NB4 (cell line): ENCODE measurements at regions not wholly inside any gene's neighbourhood (a gene's known extent, or its start where the extent isn't known, plus 50 kb on each side); places are given as distances from the start of the nearest gene placed in this dataset.

ENCODE experiments used
- DNase-seq: peaks from one replicate; pipeline ENCODE4 v3.0.0; 2010; ENCODE audit warnings: low read depth
- H3K4me3 ChIP-seq: one replicate; pipeline ENCODE4 v1.5.1; 2011; ENCODE audit warnings: mild to moderate bottlenecking, low read depth, low read length, moderate library complexity
- MYC ChIP-seq: IDR thresholded peaks from 2 replicates; pipeline ENCODE4 v1.6.1; 2011; ENCODE audit warnings: low read depth, low read length
- POLR2A ChIP-seq: IDR thresholded peaks from 2 replicates; pipeline ENCODE4 v1.6.1; 2011; ENCODE audit warnings: mild to moderate bottlenecking; ENCODE audit not compliant: insufficient read length; ENCODE audit errors: extremely low read depth
- TF ChIP-seq, protein P1 (sequence below): IDR thresholded peaks from 2 replicates; pipeline ENCODE4 v1.6.1; 2011; ENCODE audit warnings: low read depth, low read length
- TF ChIP-seq, protein P2 (sequence below): IDR thresholded peaks from one replicate; pipeline ENCODE4 v1.5.1; 2012; ENCODE audit warnings: low read depth, low read length

GRCh38 chr15:69599271-69599670 lies 146.7 kb downstream of the RPLP1 start:
- no peak overlapping the region for H3K4me3 ChIP-seq
- TF ChIP-seq, protein P1, sequence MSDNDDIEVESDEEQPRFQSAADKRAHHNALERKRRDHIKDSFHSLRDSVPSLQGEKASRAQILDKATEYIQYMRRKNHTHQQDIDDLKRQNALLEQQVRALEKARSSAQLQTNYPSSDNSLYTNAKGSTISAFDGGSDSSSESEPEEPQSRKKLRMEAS = no peak
- TF ChIP-seq, protein P2, sequence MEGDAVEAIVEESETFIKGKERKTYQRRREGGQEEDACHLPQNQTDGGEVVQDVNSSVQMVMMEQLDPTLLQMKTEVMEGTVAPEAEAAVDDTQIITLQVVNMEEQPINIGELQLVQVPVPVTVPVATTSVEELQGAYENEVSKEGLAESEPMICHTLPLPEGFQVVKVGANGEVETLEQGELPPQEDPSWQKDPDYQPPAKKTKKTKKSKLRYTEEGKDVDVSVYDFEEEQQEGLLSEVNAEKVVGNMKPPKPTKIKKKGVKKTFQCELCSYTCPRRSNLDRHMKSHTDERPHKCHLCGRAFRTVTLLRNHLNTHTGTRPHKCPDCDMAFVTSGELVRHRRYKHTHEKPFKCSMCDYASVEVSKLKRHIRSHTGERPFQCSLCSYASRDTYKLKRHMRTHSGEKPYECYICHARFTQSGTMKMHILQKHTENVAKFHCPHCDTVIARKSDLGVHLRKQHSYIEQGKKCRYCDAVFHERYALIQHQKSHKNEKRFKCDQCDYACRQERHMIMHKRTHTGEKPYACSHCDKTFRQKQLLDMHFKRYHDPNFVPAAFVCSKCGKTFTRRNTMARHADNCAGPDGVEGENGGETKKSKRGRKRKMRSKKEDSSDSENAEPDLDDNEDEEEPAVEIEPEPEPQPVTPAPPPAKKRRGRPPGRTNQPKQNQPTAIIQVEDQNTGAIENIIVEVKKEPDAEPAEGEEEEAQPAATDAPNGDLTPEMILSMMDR = no peak
- no peak for TF ChIP-seq MYC
- TF ChIP-seq POLR2A = no peak
- no peak for DNase-seq

DNA sequence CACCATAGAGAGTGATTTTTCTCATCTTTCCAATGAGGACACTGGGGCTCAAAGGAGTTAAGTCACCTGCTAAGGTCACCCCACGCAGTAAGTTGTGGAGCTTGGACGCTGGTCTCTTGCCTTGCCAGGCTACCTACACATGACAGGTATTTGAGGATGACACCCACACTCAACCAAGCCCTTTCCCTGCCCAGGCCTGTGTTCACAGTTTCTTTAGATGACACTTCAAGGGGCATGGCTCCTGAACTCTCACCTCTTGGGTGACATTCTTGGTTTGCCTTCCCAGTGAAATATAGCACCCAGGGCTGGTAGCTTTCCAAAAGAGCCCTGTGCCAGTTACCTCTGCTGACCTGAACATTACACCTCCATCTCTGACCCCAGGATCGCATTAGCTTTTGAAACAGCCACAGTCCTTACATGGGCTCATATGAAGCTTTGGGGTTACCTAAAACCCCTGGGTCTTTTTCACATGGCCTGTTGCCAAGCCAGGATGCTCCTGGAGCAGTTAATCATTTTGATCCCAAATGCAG lies 148.0 kb downstream of the RPLP1 start:
- TF ChIP-seq, protein P2 = no peak
- TF ChIP-seq, protein P1 = no peak
- no peak for TF ChIP-seq MYC
- TF ChIP-seq POLR2A = no peak
- H3K4me3 ChIP-seq = no peak overlapping the region
- no peak for DNase-seq

DNA sequence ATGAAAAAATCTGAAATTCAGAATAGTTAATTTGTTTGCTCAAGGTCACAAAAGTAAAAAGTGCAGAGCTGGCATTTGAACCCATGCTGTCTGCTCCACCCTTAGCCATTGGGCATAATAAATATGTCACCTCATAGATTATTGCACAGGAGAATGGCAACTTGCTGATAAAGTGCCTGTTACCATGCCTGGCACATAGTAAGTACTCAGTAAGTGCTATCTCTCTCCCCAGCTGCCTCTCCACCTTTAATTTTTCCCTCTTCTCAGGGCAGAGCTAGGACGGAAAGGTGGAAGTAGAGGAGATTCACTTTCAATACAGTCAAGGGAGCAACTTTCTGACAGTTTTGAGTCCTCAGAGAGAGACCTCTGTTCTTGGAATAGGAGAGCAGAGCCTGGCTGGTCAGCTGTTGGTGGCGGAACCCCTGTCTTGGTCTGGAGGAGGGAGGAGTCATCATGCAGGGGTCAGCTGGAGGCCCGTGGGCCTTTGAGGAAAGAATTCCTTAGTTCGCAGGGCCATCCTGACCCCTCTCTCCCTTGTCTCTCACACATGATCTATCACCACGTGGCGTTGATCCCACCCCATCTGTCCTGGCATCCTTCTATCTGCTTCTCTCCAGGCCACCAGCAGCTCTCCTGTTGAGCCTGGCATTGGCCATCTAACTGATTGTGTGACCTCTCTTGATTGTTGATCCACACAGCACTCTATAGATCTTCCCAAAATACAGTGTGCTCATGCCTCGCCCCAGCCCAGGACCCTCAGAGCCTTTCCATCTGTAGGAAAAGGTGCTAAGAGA lies 149.3 kb downstream of the RPLP1 start:
- no peak for DNase-seq
- no peak overlapping the region for H3K4me3 ChIP-seq
- TF ChIP-seq MYC = no peak

DNA sequence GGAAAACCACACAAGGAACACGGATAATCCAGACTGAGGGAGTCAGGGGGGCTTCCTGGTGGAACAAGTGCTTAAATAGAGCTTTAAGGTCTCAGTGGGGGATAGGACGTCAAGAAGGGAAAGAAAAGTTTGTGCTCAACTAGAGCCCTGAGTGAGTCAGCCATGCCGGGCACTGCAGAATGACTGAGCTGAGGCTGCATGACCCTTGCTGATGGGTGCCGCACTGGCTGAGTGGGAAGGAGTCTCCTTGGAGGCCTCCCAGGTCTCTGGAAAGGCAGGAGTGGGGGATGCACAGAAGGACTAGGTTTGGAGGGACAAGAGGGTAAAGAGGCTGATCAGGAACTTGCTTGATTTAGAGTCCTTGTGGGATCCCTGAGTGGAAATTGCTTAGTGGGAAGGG lies 150.3 kb downstream of the RPLP1 start:
- TF ChIP-seq, protein P1 = no peak
- TF ChIP-seq MYC = no peak
- H3K4me3 ChIP-seq = no peak overlapping the region
- no peak for DNase-seq

GRCh38 chr15:69603369-69604071 lies 150.9 kb downstream of the RPLP1 start:
- TF ChIP-seq, protein P2 = no peak
- TF ChIP-seq, protein P1 = no peak
- TF ChIP-seq MYC = no peak
- TF ChIP-seq POLR2A = no peak
- no peak overlapping the region for H3K4me3 ChIP-seq
- DNase-seq = no peak

DNA sequence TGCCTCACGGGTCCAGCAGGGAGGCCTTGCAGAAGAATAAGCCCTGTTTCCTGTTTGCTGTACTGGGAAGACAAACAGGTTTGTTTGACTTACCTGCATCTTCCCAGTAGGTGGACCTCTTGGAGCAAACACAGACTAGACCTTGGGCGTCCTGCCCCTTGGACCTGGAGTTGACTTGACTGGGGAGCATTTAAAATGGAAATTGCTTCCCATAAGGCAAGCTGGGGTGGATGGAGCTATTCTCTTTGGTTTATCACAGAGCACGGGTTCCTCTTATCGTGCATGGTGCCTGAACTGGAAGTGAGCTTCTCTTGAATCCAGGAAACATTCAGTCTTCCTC lies 151.4 kb downstream of the RPLP1 start:
- no peak for TF ChIP-seq MYC
- TF ChIP-seq, protein P1 = no peak
- TF ChIP-seq, protein P2 = no peak
- no peak for TF ChIP-seq POLR2A
- no peak overlapping the region for H3K4me3 ChIP-seq
- DNase-seq = peak; percentile 28
